HEK293 (cell line): ENCODE measurements at regions not wholly inside any gene's neighbourhood (a gene's known extent, or its start where the extent isn't known, plus 50 kb on each side); places are given as distances from the start of the nearest gene placed in this dataset.

Source experiments
- CTCF ChIA-PET: fragments of 350-600 bp; formaldehyde crosslinking; extraction: SDS; loops from one replicate; lab custom pipeline; 2021; ENCODE audit warnings: antibody characterized with exemption; lab: Yijun Ruan, JAX
- POLR2A ChIA-PET: fragments of 300-600 bp; formaldehyde crosslinking; extraction: SDS; loops from one replicate; lab custom pipeline; 2020; ENCODE audit warnings: antibody characterized with exemption, inconsistent platforms; lab: Yijun Ruan, JAX
- H3K27ac ChIP-seq: fragments of 200-500 bp; sonication (Bioruptor generic); 2 replicates; pipeline ENCODE4 v1.5.1; 2014; ENCODE audit warnings: low read depth, low read length, control low read depth, inconsistent platforms; ENCODE audit errors: extremely low read depth
- H3K36me3 ChIP-seq, 2 experiments: fragments of 200-500 bp in 1 of 2; sonication (Bioruptor generic) in 1 of 2; 1 replicate in 1 of 2; 2 replicates in 1 of 2; pipeline ENCODE4 v1.5.1; 2014 to 2017; ENCODE audit warnings: inconsistent platforms in 2 of 2, low read length in 2 of 2; ENCODE audit not compliant: control insufficient read depth in 2 of 2, insufficient read depth in 1 of 2
- H3K4me1 ChIP-seq: fragments of 200-500 bp; sonication (Bioruptor generic); 2 replicates; pipeline ENCODE4 v1.5.1; 2014; ENCODE audit warnings: mild to moderate bottlenecking, low read length, inconsistent platforms; ENCODE audit not compliant: control insufficient read depth, insufficient read depth
- H3K4me3 ChIP-seq: 2 replicates; pipeline ENCODE4 v1.5.1; 2011; ENCODE audit warnings: low read depth, mild to moderate bottlenecking, control low read depth, low read length, moderate library complexity
- H3K9me3 ChIP-seq: fragments of 200-500 bp; sonication (Bioruptor generic); 2 replicates; pipeline ENCODE4 v1.5.1; 2014; ENCODE audit warnings: low read depth, low read length, inconsistent platforms; ENCODE audit not compliant: control insufficient read depth, insufficient read depth
- HOXC10 ChIP-seq: sonication (generic); formaldehyde crosslinking; IDR thresholded peaks from 2 replicates; pipeline ENCODE4 v1.8.1; 2023; ENCODE audit warnings: mild to moderate bottlenecking, missing genetic modification reagents
- KLF8 ChIP-seq: fragments of 450-650 bp; formaldehyde crosslinking; IDR thresholded peaks from 2 replicates; pipeline ENCODE4 v1.5.1; 2016; ENCODE audit warnings: missing biosample characterization, missing genetic modification characterization
- TCF7L2 ChIP-seq: IDR thresholded peaks from 2 replicates; pipeline ENCODE4 v1.6.1; 2011; ENCODE audit warnings: low read depth, mild to moderate bottlenecking, inconsistent platforms, low read length, moderate library complexity, borderline replicate concordance
- YY1 ChIP-seq: fragments of 450-650 bp; formaldehyde crosslinking; IDR thresholded peaks from 2 replicates; pipeline ENCODE4 v1.5.1; 2018; ENCODE audit warnings: missing biosample characterization, missing genetic modification characterization
- ZFP3 ChIP-seq: fragments of 450-650 bp; formaldehyde crosslinking; IDR thresholded peaks from 2 replicates; pipeline ENCODE4 v1.5.1; 2016; ENCODE audit warnings: low read depth, missing biosample characterization, missing genetic modification characterization
- ZNF114 ChIP-seq: fragments of 450-650 bp; formaldehyde crosslinking; IDR thresholded peaks from 2 replicates; pipeline ENCODE4 v1.5.0; 2017; ENCODE audit warnings: missing biosample characterization, missing genetic modification characterization
- ZNF155 ChIP-seq: fragments of 450-650 bp; formaldehyde crosslinking; IDR thresholded peaks from 2 replicates; pipeline ENCODE4 v1.5.1; 2016; ENCODE audit warnings: missing biosample characterization, missing genetic modification characterization
- ZNF19 ChIP-seq: fragments of 450-650 bp; formaldehyde crosslinking; IDR thresholded peaks from 2 replicates; pipeline ENCODE4; 2016; ENCODE audit warnings: missing biosample characterization, missing genetic modification characterization, low read depth
- ZNF239 ChIP-seq: fragments of 450-650 bp; formaldehyde crosslinking; IDR thresholded peaks from 2 replicates; pipeline ENCODE4 v1.5.1; 2016; ENCODE audit warnings: missing biosample characterization, missing genetic modification characterization
- ZNF350 ChIP-seq: fragments of 450-650 bp; formaldehyde crosslinking; IDR thresholded peaks from 2 replicates; pipeline ENCODE4 v1.5.0; 2017; ENCODE audit warnings: missing biosample characterization, mild to moderate bottlenecking, missing genetic modification characterization
- ZNF394 ChIP-seq: fragments of 450-650 bp; formaldehyde crosslinking; IDR thresholded peaks from 2 replicates; pipeline ENCODE4 v1.5.1; 2016; ENCODE audit warnings: missing biosample characterization, missing genetic modification characterization, mild to moderate bottlenecking, moderate library complexity, borderline replicate concordance
- ZNF555 ChIP-seq: fragments of 450-650 bp; formaldehyde crosslinking; conservative IDR thresholded peaks from 2 replicates; pipeline ENCODE4 v1.5.1; 2017; ENCODE audit warnings: missing biosample characterization, mild to moderate bottlenecking, missing genetic modification characterization, inconsistent platforms
- ZNF560 ChIP-seq: fragments of 450-650 bp; formaldehyde crosslinking; IDR thresholded peaks from 2 replicates; pipeline ENCODE4 v1.5.1; 2017; ENCODE audit warnings: missing biosample characterization, missing genetic modification characterization, borderline replicate concordance
- ZNF777 ChIP-seq: fragments of 450-650 bp; formaldehyde crosslinking; IDR thresholded peaks from 2 replicates; pipeline ENCODE4 v1.5.1; 2017; ENCODE audit warnings: missing biosample characterization, missing genetic modification characterization, borderline replicate concordance
- ZNF785 ChIP-seq: fragments of 450-650 bp; formaldehyde crosslinking; IDR thresholded peaks from 2 replicates; pipeline ENCODE4 v1.5.1; 2016; ENCODE audit warnings: missing biosample characterization, missing genetic modification characterization
- TF ChIP-seq, protein P1 (sequence below): fragments of 450-650 bp; formaldehyde crosslinking; IDR thresholded peaks from 2 replicates; pipeline ENCODE4 v1.5.1; 2016; ENCODE audit warnings: missing biosample characterization, missing genetic modification characterization
- TF ChIP-seq, protein P2 (sequence below): fragments of 450-650 bp; formaldehyde crosslinking; IDR thresholded peaks from 2 replicates; pipeline ENCODE4 v1.5.1; 2017; ENCODE audit warnings: missing biosample characterization, mild to moderate bottlenecking, missing genetic modification characterization, moderate library complexity
- TF ChIP-seq, protein P3 (sequence below): fragments of 450-650 bp; formaldehyde crosslinking; IDR thresholded peaks from 2 replicates; pipeline ENCODE4 v1.5.1; 2016; ENCODE audit warnings: missing biosample characterization, missing genetic modification characterization
- TF ChIP-seq, protein P4 (sequence below): fragments of 450-650 bp; formaldehyde crosslinking; IDR thresholded peaks from 2 replicates; pipeline ENCODE4 v1.5.1; 2017; ENCODE audit warnings: missing biosample characterization, missing genetic modification characterization
- TF ChIP-seq, protein P5 (sequence below): fragments of 450-650 bp; formaldehyde crosslinking; IDR thresholded peaks from 2 replicates; pipeline ENCODE4 v1.5.1; 2017; ENCODE audit warnings: missing biosample characterization, missing genetic modification characterization

DNA sequence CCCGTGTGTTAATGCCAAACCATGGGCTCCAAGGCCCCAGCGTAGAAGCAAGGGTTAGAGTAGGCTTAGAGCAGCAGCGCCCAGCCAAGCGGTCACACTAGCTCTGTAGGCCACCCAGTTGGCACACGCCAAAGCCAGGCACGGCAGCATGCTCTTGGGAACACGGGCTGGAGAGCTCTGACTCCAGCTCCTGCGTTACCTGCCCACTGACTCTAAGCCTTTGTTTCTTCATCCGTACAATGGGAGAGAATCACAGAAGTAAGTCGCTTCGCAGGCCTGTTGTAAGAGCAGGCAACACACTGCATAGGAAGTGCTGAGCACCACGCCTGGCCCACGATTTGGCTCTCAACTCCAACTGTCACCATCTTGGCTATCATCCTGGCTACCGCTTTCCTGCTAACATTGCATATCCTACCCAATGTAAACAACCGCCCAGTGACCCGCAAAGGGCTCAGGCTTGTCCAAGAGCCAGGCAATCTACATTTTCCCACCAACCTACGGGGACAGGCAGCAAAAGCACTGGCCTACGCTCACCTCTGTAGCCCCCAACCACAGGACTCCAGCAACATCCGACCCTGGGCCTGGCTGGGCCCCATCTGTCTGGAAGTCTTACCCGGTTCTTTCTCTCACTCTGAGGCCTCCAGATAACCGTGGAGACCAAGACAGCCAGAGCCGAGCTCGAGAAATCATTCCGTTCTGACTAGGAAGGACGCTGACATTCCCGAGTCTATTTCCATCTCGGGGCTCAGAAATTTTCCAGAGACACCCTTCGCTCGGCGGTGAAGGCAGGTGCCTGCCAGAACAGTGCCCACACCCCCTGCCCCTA is 91.5 kb upstream of the ZNF507 start:
- no peak overlapping the region for H3K27ac ChIP-seq
- no peak overlapping the region for H3K4me3 ChIP-seq
- POLR2A ChIA-PET = no interaction called here
- H3K9me3 ChIP-seq = no peaks in the 10 kb centered on the region; the same call in 1 of the 2 replicates
- TF ChIP-seq ZFP3 (tag by site-specific recombination) = no peak
- no peak for TF ChIP-seq ZNF777 (tag by site-specific recombination)
- TF ChIP-seq ZNF560 (tag by site-specific recombination) = no peak
- no peak for TF ChIP-seq ZNF114 (tag by site-specific recombination)
- no peak for TF ChIP-seq ZNF785 (tag by site-specific recombination)
- TF ChIP-seq, protein P1, sequence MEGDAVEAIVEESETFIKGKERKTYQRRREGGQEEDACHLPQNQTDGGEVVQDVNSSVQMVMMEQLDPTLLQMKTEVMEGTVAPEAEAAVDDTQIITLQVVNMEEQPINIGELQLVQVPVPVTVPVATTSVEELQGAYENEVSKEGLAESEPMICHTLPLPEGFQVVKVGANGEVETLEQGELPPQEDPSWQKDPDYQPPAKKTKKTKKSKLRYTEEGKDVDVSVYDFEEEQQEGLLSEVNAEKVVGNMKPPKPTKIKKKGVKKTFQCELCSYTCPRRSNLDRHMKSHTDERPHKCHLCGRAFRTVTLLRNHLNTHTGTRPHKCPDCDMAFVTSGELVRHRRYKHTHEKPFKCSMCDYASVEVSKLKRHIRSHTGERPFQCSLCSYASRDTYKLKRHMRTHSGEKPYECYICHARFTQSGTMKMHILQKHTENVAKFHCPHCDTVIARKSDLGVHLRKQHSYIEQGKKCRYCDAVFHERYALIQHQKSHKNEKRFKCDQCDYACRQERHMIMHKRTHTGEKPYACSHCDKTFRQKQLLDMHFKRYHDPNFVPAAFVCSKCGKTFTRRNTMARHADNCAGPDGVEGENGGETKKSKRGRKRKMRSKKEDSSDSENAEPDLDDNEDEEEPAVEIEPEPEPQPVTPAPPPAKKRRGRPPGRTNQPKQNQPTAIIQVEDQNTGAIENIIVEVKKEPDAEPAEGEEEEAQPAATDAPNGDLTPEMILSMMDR (tag by site-specific recombination) = no peak
- TF ChIP-seq TCF7L2 = no peak
- no peak for TF ChIP-seq ZNF394 (tag by site-specific recombination)
- no peak for TF ChIP-seq ZNF155 (tag by site-specific recombination)
- TF ChIP-seq ZNF350 (tag by site-specific recombination) = no peak
- no peak for TF ChIP-seq ZNF19
- TF ChIP-seq KLF8 (tag by site-specific recombination) = no peak
- no peak for TF ChIP-seq ZNF239 (tag by site-specific recombination)
- TF ChIP-seq, protein P2, sequence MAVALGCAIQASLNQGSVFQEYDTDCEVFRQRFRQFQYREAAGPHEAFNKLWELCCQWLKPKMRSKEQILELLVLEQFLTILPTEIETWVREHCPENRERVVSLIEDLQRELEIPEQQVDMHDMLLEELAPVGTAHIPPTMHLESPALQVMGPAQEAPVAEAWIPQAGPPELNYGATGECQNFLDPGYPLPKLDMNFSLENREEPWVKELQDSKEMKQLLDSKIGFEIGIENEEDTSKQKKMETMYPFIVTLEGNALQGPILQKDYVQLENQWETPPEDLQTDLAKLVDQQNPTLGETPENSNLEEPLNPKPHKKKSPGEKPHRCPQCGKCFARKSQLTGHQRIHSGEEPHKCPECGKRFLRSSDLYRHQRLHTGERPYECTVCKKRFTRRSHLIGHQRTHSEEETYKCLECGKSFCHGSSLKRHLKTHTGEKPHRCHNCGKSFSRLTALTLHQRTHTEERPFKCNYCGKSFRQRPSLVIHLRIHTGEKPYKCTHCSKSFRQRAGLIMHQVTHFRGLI (tag by site-specific recombination) = no peak
- TF ChIP-seq, protein P3, sequence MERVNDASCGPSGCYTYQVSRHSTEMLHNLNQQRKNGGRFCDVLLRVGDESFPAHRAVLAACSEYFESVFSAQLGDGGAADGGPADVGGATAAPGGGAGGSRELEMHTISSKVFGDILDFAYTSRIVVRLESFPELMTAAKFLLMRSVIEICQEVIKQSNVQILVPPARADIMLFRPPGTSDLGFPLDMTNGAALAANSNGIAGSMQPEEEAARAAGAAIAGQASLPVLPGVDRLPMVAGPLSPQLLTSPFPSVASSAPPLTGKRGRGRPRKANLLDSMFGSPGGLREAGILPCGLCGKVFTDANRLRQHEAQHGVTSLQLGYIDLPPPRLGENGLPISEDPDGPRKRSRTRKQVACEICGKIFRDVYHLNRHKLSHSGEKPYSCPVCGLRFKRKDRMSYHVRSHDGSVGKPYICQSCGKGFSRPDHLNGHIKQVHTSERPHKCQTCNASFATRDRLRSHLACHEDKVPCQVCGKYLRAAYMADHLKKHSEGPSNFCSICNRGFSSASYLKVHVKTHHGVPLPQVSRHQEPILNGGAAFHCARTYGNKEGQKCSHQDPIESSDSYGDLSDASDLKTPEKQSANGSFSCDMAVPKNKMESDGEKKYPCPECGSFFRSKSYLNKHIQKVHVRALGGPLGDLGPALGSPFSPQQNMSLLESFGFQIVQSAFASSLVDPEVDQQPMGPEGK (tag by site-specific recombination) = no peak
- TF ChIP-seq, protein P4, sequence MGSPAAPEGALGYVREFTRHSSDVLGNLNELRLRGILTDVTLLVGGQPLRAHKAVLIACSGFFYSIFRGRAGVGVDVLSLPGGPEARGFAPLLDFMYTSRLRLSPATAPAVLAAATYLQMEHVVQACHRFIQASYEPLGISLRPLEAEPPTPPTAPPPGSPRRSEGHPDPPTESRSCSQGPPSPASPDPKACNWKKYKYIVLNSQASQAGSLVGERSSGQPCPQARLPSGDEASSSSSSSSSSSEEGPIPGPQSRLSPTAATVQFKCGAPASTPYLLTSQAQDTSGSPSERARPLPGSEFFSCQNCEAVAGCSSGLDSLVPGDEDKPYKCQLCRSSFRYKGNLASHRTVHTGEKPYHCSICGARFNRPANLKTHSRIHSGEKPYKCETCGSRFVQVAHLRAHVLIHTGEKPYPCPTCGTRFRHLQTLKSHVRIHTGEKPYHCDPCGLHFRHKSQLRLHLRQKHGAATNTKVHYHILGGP (tag by site-specific recombination) = no peak
- no peak for TF ChIP-seq YY1 (tag by site-specific recombination)
- TF ChIP-seq, protein P5, sequence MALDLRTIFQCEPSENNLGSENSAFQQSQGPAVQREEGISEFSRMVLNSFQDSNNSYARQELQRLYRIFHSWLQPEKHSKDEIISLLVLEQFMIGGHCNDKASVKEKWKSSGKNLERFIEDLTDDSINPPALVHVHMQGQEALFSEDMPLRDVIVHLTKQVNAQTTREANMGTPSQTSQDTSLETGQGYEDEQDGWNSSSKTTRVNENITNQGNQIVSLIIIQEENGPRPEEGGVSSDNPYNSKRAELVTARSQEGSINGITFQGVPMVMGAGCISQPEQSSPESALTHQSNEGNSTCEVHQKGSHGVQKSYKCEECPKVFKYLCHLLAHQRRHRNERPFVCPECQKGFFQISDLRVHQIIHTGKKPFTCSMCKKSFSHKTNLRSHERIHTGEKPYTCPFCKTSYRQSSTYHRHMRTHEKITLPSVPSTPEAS (tag by site-specific recombination) = no peak
- no peak for TF ChIP-seq HOXC10 (CRISPR knock-in tag)
- no peak for TF ChIP-seq ZNF555 (tag by site-specific recombination)
- TF ChIP-seq, all 188 proteins: peak for 0
- CTCF ChIA-PET = interaction anchor here (0.6 to 1.7 kb wide), 3 partner anchors 29 to 1471 kb away, joined by 3 to 6 read pairs (median 3); no protein-coding TSS in a partner anchor
- Histone ChIP-seq H3K4me1 (no peaks in the 10 kb centered on the region), H3K36me3 (no peaks in the 10 kb centered on the region; a peak in 1 of 3 replicates)
